ENCODE measurements at regions not wholly inside any gene's neighbourhood (a gene's known extent, or its start where the extent isn't known, plus 50 kb on each side); places are given as distances from the start of the nearest gene placed in this dataset.

DNA sequence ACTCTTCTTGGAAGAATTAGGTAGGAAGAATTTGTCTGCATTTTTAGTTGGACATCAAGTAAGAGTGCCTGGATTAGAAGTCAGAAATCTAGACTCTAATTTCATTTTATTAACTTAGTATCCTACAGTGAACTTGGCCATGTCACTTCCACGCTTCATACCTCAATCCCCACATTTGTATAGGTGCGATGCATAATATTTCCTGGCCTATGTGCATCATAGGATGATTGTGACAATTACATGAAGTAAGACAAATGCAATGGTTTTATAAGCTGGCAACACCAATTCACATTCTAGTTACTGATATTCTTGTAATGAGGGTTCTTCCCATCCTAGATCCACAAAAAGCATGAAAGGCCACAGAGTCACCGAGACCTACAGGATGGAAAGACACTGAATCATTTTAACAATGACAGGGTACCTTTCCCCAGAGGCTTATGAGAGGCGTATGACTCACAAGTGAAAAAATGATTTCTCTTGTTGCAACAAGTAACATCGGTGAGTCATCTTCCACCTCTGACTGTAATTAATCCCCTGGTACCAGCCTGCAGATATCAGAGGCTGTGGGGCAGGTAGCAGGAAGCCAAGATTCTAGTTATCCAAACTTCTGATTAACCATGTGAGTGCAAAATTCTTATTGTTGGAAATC is 56.0 kb upstream of the OR5AK2 start:
- Mint-ChIP-seq H3K4me3 (no peak overlapping the region), H3K9me3 (ENCODE audit: insufficient read depth) (peaks cover 7% of the 10 kb centered on the region), H3K27ac (no peak overlapping the region), H3K4me1 (no peaks in the 10 kb centered on the region), H3K27me3 (no peaks in the 10 kb centered on the region)
- no peaks in the 10 kb centered on the region for H3K79me2 ChIP-seq (ENCODE audit: control insufficient read depth, insufficient read depth, low read length)
- ATAC-seq (ENCODE audit: low read depth), result no peak
- ChIA-PET CTCF (no interaction called here), POLR2A (no interaction called here)
- H3K27ac ChIP-seq (ENCODE audit: low read length in 2 of 2), result no peak overlapping the region
- H3K4me2 ChIP-seq (replicated peaks; ENCODE audit: low read depth, low read length, poor library complexity, severe bottlenecking), result no peak overlapping the region
- no peak overlapping the region for H3K4me3 ChIP-seq (ENCODE audit: control extremely low read depth in 1 of 5, extremely low read depth in 1 of 5, insufficient read depth in 1 of 5, low read depth in 2 of 5, low read length in 4 of 5)
- TF ChIP-seq, protein P1, sequence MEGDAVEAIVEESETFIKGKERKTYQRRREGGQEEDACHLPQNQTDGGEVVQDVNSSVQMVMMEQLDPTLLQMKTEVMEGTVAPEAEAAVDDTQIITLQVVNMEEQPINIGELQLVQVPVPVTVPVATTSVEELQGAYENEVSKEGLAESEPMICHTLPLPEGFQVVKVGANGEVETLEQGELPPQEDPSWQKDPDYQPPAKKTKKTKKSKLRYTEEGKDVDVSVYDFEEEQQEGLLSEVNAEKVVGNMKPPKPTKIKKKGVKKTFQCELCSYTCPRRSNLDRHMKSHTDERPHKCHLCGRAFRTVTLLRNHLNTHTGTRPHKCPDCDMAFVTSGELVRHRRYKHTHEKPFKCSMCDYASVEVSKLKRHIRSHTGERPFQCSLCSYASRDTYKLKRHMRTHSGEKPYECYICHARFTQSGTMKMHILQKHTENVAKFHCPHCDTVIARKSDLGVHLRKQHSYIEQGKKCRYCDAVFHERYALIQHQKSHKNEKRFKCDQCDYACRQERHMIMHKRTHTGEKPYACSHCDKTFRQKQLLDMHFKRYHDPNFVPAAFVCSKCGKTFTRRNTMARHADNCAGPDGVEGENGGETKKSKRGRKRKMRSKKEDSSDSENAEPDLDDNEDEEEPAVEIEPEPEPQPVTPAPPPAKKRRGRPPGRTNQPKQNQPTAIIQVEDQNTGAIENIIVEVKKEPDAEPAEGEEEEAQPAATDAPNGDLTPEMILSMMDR (IDR thresholded peaks at IDR 0.05), result no peak
- no peak for TF ChIP-seq EZH2 (IDR thresholded peaks at IDR 0.05; ENCODE audit: borderline replicate concordance, insufficient read depth, low read depth, low read length, poor library complexity, severe bottlenecking)
- H3K36me3 ChIP-seq (replicated peaks in 1 of 2; ENCODE audit: control extremely low read depth in 1 of 2, control insufficient read depth in 1 of 2, extremely low read depth in 1 of 2, insufficient read depth in 2 of 2, low read length in 1 of 2), result no peaks in the 10 kb centered on the region
- H3K4me1 ChIP-seq (ENCODE audit: control insufficient read depth in 2 of 2, insufficient read depth in 2 of 2, low read length in 2 of 2), result no peaks in the 10 kb centered on the region
- no peak overlapping the region for H2AFZ ChIP-seq (ENCODE audit: insufficient read depth, low read depth, low read length, poor library complexity, severe bottlenecking)
- WGBS (ENCODE audit: insufficient coverage), result 64% methylated on average over 2 of the region's 5 CpGs
- H3K9ac ChIP-seq (ENCODE audit: low read length), result no peak overlapping the region
- intact Hi-C loops (cut with micrococcal nuclease), result no loop called here
- H4K20me1 ChIP-seq (ENCODE audit: control insufficient read depth, insufficient read depth, low read length, poor library complexity, severe bottlenecking), result no peaks in the 10 kb centered on the region
- no peaks in the 10 kb centered on the region for H3K9me3 ChIP-seq (ENCODE audit: control extremely low read depth in 1 of 3, control insufficient read depth in 2 of 3, insufficient read depth in 1 of 3, low read length in 2 of 3)
- no peaks in the 10 kb centered on the region for H3K27me3 ChIP-seq (replicated peaks in 1 of 4; ENCODE audit: control extremely low read depth in 1 of 4, control insufficient read depth in 3 of 4, insufficient read depth in 4 of 4, low read length in 3 of 4)
- DNase-seq, result no peak

DNA sequence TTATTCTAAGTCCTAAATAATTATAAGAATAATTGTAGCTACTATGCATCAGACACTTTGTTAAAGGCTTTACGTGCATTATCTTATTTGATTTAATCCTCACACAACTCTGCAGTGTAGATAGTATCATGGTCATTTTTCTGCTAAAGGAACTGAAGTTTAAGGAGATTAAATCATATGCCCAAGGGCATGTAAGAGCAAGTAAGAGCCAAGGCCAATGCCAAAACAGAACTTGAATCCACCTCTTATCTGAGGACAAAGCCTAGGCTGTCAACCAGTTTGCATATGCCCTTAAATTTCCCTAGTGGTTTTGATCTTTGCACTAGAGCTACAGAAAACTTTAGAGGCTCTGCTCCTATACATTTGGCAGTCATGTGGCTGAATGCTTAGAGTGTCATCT is 65.6 kb upstream of the OR5AK2 start:
- no peaks in the 10 kb centered on the region for H4K20me1 ChIP-seq (ENCODE audit: control insufficient read depth, insufficient read depth, low read length, poor library complexity, severe bottlenecking)
- intact Hi-C loops (cut with micrococcal nuclease), result no loop called here
- H3K4me3 ChIP-seq (ENCODE audit: control extremely low read depth in 1 of 5, extremely low read depth in 1 of 5, insufficient read depth in 1 of 5, low read depth in 2 of 5, low read length in 4 of 5), result no peak overlapping the region
- no CpG with 5 or more reads among the region's 1 CpG for WGBS (ENCODE audit: insufficient coverage)
- no peak overlapping the region for H2AFZ ChIP-seq (ENCODE audit: insufficient read depth, low read depth, low read length, poor library complexity, severe bottlenecking)
- H3K27me3 Mint-ChIP-seq, result no peaks in the 10 kb centered on the region
- H3K4me3 Mint-ChIP-seq, result no peak overlapping the region
- H3K27me3 ChIP-seq (replicated peaks in 1 of 4; ENCODE audit: control extremely low read depth in 1 of 4, control insufficient read depth in 3 of 4, insufficient read depth in 4 of 4, low read length in 3 of 4), result no peaks in the 10 kb centered on the region
- H3K36me3 ChIP-seq (replicated peaks in 1 of 2; ENCODE audit: control extremely low read depth in 1 of 2, control insufficient read depth in 1 of 2, extremely low read depth in 1 of 2, insufficient read depth in 2 of 2, low read length in 1 of 2), result no peaks in the 10 kb centered on the region
- POLR2A ChIA-PET, result no interaction called here
- no peak overlapping the region for H3K4me2 ChIP-seq (replicated peaks; ENCODE audit: low read depth, low read length, poor library complexity, severe bottlenecking)
- peaks cover 0 to 1% (median 0%) of the 10 kb centered on the region in 3 donors for H3K9me3 ChIP-seq (ENCODE audit: control extremely low read depth in 1 of 3, control insufficient read depth in 2 of 3, insufficient read depth in 1 of 3, low read length in 2 of 3)
- H3K9ac ChIP-seq (ENCODE audit: low read length), result no peak overlapping the region
- peaks cover 5% of the 10 kb centered on the region for H3K9me3 Mint-ChIP-seq (ENCODE audit: insufficient read depth)
- CTCF ChIA-PET, result interaction anchor here (0.6 kb wide), 1 partner anchor 658 kb away, joined by 3 read pairs; no protein-coding TSS in a partner anchor
- no peak overlapping the region for H3K27ac ChIP-seq (ENCODE audit: low read length in 2 of 2)
- H3K27ac Mint-ChIP-seq, result no peak overlapping the region
- TF ChIP-seq EZH2 (IDR thresholded peaks at IDR 0.05; ENCODE audit: borderline replicate concordance, insufficient read depth, low read depth, low read length, poor library complexity, severe bottlenecking), result no peak
- TF ChIP-seq, protein P1 (IDR thresholded peaks at IDR 0.05), result no peak
- H3K4me1 ChIP-seq (ENCODE audit: control insufficient read depth in 2 of 2, insufficient read depth in 2 of 2, low read length in 2 of 2), result no peaks in the 10 kb centered on the region
- no peaks in the 10 kb centered on the region for H3K4me1 Mint-ChIP-seq
- no peak for ATAC-seq (ENCODE audit: low read depth)
- no peak for DNase-seq
- H3K79me2 ChIP-seq (ENCODE audit: control insufficient read depth, insufficient read depth, low read length), result no peaks in the 10 kb centered on the region
